ENCODE measurements at regions not wholly inside any gene's neighbourhood (a gene's known extent, or its start where the extent isn't known, plus 50 kb on each side); places are given as distances from the start of the nearest gene placed in this dataset.

- no peak for DNase-seq (ENCODE audit: low spot score)
These were observed 58.4 kb upstream of the TNS3 start for GRCh38 chr7:47640265-47640664.

DNA sequence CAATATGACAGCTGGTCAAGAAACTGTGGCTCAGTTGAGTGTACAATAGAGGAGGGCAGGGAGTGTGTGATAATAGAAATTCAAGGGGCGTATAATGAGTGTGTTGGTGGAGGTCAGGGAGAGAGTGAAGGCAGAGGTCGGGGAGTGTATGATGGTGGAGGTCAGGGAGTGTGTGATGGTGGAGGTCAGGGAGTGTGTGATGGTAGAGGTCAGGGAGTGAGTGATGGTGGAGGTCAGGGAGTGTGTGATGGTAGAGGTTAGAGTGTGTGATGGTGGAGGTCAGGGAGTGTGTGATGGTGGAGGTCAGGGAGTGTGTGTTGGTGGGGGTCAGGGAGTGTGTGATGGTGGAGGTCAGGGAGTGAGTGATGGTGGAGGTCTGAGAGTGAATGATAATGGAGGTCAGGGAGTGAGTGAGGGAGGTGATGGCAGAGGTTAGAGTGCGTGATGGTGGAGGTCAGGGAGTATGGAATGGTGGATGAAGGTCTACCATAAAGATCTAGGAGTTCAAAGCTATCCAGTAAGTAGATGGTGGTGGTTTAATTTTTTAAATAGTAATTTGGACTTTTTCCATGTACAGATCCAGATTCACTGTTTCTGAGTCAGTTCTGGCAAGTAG lies 57.7 kb upstream of the TNS3 start:
- DNase-seq (ENCODE audit: low spot score) = no peak

GRCh38 chr7:47638679-47639315 lies 56.9 kb upstream of the TNS3 start:
- no peak for DNase-seq (ENCODE audit: low spot score)

DNA sequence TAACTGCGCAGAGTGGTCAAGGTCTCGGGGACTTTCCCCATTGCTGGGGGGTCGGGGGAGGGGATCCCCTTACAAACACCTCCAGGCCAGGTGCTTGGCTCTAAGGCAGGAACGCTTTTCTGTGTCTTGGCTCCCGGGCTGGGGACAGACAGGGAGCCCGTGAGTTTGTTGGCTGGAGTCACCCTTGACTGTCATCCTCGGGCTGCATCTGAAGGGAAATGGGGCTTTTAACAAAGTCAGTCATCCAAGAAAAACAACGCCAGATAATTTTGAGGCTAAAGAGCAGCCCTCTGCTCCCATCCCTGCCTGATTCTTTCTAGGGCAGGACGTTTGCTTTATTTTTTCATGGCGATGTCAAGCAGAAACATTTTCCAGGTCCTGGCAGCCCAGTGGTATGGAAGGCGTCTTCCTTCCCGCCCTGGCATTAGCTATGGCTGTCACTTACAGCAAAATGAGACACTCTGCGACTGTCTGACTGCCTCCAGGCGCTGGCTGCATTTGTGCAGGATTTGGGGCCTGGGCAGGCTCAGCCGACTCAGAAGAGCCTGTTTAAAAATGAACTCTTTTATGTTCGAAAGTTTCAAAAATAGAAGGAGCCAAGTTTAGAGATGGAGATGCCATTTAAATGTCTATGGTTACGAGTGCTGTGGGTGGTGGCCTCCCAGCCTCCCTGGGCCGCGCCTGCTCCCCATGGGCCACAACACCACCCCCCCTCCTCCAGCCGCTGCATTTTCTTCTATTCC lies 54.7 kb upstream of the TNS3 start:
- DNase-seq (ENCODE audit: low spot score) = no peak

DNA sequence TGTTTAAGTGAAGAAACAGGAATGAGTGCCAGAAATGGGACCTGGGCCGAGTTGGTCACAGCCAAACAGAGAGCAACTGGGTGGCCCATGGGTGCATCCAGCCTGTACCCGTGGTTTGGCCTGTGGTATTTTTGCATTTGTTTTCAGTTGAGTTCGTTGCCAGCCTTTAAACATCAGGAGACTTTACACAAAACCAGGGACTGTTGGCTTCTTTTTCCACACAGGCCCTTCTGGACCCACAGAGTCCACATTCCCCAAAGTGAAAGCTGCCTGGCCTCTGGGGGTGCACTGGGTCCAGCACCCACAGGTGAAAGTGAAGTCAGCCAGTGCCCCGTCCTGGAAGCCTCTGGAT lies 54.1 kb upstream of the TNS3 start:
- no peak for DNase-seq (ENCODE audit: low spot score)

GRCh38 chr7:47635091-47636080 lies 53.5 kb upstream of the TNS3 start:
- DNase-seq (ENCODE audit: low spot score) = no peak

DNA sequence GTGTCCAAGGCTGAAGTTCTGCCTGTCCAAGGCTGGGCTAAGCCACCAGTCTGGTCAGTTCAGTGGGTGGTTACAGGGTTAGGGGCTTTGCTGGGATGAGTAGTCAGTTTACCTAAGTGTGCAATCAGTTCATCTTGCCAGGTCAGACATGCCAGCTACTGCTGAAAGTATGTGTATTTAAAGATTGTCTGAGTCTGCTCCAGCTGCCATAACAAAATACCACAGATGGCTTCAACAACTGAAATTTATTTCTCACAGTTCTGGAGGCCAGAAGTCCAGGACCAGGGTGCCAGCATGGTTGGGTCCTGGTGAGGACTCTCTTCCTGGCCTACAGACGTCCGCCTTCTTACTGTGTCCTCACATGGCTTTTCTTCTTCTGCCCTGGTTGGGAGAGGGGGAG lies 52.4 kb upstream of the TNS3 start:
- no peak for DNase-seq (ENCODE audit: low spot score)

DNA sequence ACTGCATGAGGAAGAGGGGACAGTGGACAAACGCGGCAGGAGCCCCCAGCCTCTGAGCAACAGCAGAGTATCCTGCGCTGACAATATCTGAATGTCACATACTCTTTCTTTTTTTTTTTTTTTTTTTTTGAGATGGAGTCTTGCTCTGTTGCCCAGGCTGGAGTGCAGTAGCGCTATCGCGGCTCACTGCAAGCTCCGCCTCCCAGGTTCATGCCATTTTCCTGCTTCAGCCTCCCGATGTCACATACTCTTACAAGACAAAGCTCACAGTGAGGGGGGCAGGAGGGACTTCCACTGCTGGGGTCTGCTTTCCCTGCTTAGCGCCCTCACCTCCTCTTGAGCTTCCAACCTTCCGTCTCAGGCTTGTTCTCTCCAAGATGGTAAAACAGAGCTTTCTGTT lies 51.2 kb upstream of the TNS3 start:
- DNase-seq (ENCODE audit: low spot score) = no peak

Measured in mesenteric fat pad (tissue), 1 donor.